Hepatic stellate cell (primary cell): ENCODE measurements at regions not wholly inside any gene's neighbourhood (a gene's known extent, or its start where the extent isn't known, plus 50 kb on each side); places are given as distances from the start of the nearest gene placed in this dataset.
A peak's percentile ranks its signal among the peaks of the same experiment; 100 is the strongest.

Experiments used
- DNase-seq: peaks from one replicate; pipeline ENCODE4 v3.0.0; 2011; ENCODE audit warnings: low spot score

GRCh38 chr10:128221807-128222206 lies 95.6 kb upstream of the MKI67 start:
- no peak for DNase-seq

GRCh38 chr10:128222332-128222849 lies 96.2 kb upstream of the MKI67 start:
- no peak for DNase-seq

- no peak for DNase-seq
These were observed 104.2 kb upstream of the MKI67 start for GRCh38 chr10:128230401-128230800.

- no peak for DNase-seq
These were observed 107.2 kb upstream of the MKI67 start for GRCh38 chr10:128233422-128233821.

- DNase-seq, result no peak
These were observed 111.5 kb upstream of the MKI67 start for GRCh38 chr10:128237710-128238109.

- no peak for DNase-seq
These were observed 114.8 kb upstream of the MKI67 start for GRCh38 chr10:128241023-128241422.

GRCh38 chr10:128242641-128243040 lies 116.4 kb upstream of the MKI67 start:
- DNase-seq, result no peak

GRCh38 chr10:128245026-128245425 lies 118.8 kb upstream of the MKI67 start:
- DNase-seq, result no peak

GRCh38 chr10:128247576-128247975 lies 121.4 kb upstream of the MKI67 start:
- no peak for DNase-seq

- DNase-seq, result no peak
These were observed 128.3 kb upstream of the MKI67 start for GRCh38 chr10:128254476-128254875.

- no peak for DNase-seq
These were observed 131.2 kb upstream of the MKI67 start for GRCh38 chr10:128257428-128257827.

- DNase-seq, result no peak
These were observed 132.3 kb upstream of the MKI67 start for GRCh38 chr10:128258421-128258976.

GRCh38 chr10:128263891-128264688 lies 137.9 kb upstream of the MKI67 start:
- peak; percentile 27 for DNase-seq

GRCh38 chr10:128265596-128265995 lies 139.4 kb upstream of the MKI67 start:
- no peak for DNase-seq

GRCh38 chr10:128267581-128267980 lies 141.4 kb upstream of the MKI67 start:
- no peak for DNase-seq

- no peak for DNase-seq
These were observed 141.9 kb upstream of the MKI67 start for GRCh38 chr10:128268015-128268722.

GRCh38 chr10:128274938-128275337 lies 148.7 kb upstream of the MKI67 start:
- DNase-seq, result no peak

- no peak for DNase-seq
These were observed 149.4 kb upstream of the MKI67 start for GRCh38 chr10:128275388-128276177.

GRCh38 chr10:128277267-128277840 lies 151.1 kb upstream of the MKI67 start:
- no peak for DNase-seq

- no peak for DNase-seq
These were observed 152.1 kb upstream of the MKI67 start for GRCh38 chr10:128278362-128278761.

GRCh38 chr10:128280271-128280670 lies 154.0 kb upstream of the MKI67 start:
- DNase-seq, result no peak

- DNase-seq, result no peak
These were observed 155.1 kb upstream of the MKI67 start for GRCh38 chr10:128281343-128281742.
